ENCODE measurements at regions not wholly inside any gene's neighbourhood (a gene's known extent, or its start where the extent isn't known, plus 50 kb on each side); places are given as distances from the start of the nearest gene placed in this dataset.

GRCh38 chr6:91667596-91667995 is 1080.7 kb upstream of the MAP3K7 start:
- TF ChIP-seq GATA2 (IDR thresholded peaks at IDR 0.05; ENCODE audit: low read depth, low read length) (no peak), GATA3 (IDR thresholded peaks at IDR 0.05; ENCODE audit: low read depth, low read length) (no peak)
